Astrocyte of the spinal cord (primary cell): ENCODE measurements at regions not wholly inside any gene's neighbourhood (a gene's known extent, or its start where the extent isn't known, plus 50 kb on each side); places are given as distances from the start of the nearest gene placed in this dataset.
"Not testable (repeated sequence)": the region's sequence is repeated elsewhere in the genome, so short reads cannot be mapped to it uniquely, and the experiment has no call there.

ENCODE experiments used
- DNase-seq: peaks from one replicate; pipeline ENCODE4 v3.0.0; 2011; ENCODE audit warnings: low read depth, low spot score
- H3K4me3 ChIP-seq: 2 replicates; pipeline ENCODE4 v1.5.1; 2011; ENCODE audit warnings: low read depth, mild to moderate bottlenecking, low read length, moderate library complexity
- in situ Hi-C: cut with HindIII; loops from 2 replicates; pipeline ENCODE4 v1.10.0; 2017; ENCODE audit warnings: low sequenced_read_pairs
- TF ChIP-seq, protein P1 (sequence below): IDR thresholded peaks from 2 replicates; pipeline ENCODE4 v1.5.1; 2012; ENCODE audit warnings: low read depth, mild to moderate bottlenecking, low read length, inconsistent platforms

DNA sequence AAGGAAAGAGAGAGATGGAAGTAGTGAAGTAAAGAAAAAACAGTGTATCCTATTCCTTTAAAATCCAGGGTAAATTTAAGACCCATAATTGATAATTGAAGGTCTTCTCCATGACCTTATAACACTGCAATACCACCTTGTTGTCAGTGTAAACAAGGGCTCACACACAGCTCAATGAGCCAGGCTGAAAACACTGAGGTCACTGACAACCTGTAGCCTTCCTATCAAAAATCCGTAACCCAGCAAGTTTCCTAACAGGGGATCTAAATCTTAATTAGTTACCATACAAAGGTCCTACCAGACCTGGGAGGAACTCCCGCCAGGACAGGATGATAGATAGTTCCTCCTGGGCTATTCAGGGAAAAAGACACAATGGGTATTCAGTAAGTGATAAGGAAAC lies 1677.1 kb downstream of the OLFM4 start:
- DNase-seq: no peak
- TF ChIP-seq, protein P1, sequence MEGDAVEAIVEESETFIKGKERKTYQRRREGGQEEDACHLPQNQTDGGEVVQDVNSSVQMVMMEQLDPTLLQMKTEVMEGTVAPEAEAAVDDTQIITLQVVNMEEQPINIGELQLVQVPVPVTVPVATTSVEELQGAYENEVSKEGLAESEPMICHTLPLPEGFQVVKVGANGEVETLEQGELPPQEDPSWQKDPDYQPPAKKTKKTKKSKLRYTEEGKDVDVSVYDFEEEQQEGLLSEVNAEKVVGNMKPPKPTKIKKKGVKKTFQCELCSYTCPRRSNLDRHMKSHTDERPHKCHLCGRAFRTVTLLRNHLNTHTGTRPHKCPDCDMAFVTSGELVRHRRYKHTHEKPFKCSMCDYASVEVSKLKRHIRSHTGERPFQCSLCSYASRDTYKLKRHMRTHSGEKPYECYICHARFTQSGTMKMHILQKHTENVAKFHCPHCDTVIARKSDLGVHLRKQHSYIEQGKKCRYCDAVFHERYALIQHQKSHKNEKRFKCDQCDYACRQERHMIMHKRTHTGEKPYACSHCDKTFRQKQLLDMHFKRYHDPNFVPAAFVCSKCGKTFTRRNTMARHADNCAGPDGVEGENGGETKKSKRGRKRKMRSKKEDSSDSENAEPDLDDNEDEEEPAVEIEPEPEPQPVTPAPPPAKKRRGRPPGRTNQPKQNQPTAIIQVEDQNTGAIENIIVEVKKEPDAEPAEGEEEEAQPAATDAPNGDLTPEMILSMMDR: no peak
- H3K4me3 ChIP-seq: no peak overlapping the region
- in situ Hi-C loops: no loop called here

DNA sequence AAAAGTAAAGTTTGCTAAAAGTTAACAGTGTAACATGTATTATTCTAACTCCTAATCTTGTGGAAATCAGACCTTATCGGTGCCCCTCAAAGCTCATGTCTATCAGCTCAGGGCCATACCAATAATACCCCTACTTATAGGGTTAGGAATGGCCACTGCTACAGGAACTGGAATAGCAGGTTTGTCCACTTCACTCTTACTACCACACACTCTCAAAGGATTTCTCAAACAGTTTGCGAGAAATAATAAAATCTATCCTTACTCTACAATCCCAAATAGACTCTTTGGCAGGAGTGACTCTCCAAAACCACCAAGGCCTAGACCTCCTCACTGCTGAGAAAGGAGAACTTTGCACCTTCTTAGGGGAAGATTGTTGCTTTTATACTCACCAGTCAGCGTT lies 1677.7 kb downstream of the OLFM4 start:
- no peak for DNase-seq
- H3K4me3 ChIP-seq: no peak overlapping the region
- TF ChIP-seq, protein P1: no peak
- in situ Hi-C loops: no loop called here

DNA sequence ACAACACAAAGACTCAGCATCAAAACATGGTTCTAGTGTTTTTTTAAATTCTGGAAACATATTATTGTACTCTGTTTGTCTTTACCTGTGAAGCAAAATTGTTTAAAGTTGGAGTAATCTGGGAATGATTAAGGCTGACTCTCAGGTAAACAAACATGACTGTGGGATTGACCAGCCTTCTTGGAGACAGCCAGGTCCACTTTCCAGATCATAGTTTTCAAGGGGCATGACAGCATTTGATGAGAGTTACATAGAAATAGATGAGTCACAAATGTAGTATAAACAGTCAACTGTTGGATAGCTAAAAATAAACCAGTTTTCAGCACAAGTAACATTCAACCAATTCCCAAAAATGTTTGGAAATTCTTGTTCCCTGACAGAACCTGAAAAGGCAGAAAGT lies 1680.9 kb downstream of the OLFM4 start:
- H3K4me3 ChIP-seq: no peak overlapping the region
- TF ChIP-seq, protein P1: no peak
- DNase-seq: no peak
- in situ Hi-C loops: no loop called here

DNA sequence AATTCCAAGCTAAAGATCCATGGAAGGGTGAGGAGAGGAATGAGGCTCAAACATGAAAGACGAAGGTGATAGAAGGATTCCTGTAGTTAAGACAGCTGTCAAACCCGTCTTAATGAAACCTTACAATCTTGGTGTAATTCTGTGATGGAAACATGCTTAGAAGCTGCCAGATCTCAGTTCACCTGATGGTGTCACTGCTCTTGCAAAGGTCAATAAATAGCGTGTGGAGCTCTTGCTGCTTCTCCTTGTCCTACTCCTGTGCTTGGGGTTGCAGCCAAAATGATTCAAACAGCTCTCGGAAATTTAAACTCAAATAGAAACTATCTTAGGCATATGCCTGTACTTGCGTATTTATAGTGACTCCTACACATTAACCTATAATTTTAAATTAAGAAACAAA lies 1705.0 kb downstream of the OLFM4 start:
- DNase-seq: no peak
- TF ChIP-seq, protein P1: no peak
- no peak overlapping the region for H3K4me3 ChIP-seq
- in situ Hi-C loops: no loop called here

DNA sequence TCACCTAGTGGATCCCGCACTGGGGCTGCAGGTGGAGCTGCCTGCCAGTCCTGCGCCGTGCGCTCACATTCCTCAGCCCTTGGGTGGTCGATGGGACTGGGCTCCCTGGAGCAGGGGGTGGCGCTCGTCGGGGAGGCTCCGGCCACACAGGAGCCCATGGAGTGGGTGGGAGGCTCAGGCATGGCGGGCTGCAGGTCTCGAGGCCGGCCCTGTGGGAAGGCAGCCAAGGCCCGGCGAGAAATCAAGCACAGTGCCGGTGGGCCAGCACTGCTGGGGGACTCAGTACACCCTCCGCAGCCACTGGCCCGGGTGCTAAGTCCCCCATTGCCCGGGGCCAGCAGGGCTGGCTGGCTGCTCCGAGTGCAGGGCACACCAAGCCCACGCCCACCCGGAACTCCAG lies 1708.6 kb downstream of the OLFM4 start:
- H3K4me3 ChIP-seq, DNase-seq, in situ Hi-C loops: not testable (repeated sequence)

DNA sequence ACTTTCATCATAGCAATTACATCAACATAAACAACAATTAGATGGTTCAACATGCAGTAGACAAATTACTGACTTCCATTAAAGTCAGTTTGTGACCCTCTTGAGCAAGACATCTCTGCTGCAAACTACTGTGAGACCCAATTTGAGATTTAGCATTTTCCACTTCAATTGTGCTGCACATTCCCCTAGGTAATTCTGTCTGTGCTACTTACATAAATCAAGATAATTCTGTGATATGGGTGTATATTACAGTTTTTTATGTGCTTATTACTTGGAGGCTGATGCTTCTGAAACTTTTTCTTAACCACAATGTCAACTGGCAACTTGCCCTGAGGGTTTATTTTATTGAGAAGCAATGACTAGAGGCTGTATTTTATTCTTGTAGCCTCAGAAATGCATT lies 1714.4 kb downstream of the OLFM4 start:
- H3K4me3 ChIP-seq: no peak overlapping the region
- in situ Hi-C loops: no loop called here
- TF ChIP-seq, protein P1: no peak
- no peak for DNase-seq

DNA sequence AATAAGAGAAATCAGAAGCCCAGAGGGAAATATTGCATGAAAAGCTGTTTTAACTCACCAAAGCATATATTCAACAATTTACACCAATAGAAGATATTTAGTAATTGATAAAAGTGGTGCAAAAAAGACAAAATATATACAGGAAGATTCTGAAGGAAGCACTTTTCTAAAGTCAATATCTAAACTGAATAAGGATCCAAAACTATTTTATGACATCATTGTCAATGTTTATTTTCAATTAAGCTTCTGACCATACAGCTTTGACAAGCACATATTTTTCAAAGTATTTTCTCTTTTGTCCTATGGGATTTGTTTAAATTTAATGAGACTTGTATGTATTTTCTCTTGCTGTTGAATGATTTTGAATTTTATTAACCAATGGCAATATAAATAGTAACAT lies 1716.1 kb downstream of the OLFM4 start:
- in situ Hi-C loops: no loop called here
- TF ChIP-seq, protein P1: no peak
- no peak for DNase-seq
- H3K4me3 ChIP-seq: no peak overlapping the region
